AG04450 (cell line): ENCODE measurements at regions not wholly inside any gene's neighbourhood (a gene's known extent, or its start where the extent isn't known, plus 50 kb on each side); places are given as distances from the start of the nearest gene placed in this dataset.

ENCODE experiments used
- CTCF ChIA-PET: fragments of 300-600, 350-600 bp; formaldehyde crosslinking; extraction: SDS; loops from one replicate; lab custom pipeline; 2022; ENCODE audit warnings: antibody characterized with exemption, inconsistent platforms; lab: Charles Lee
- POLR2A ChIA-PET: fragments of 350-600 bp; formaldehyde crosslinking; extraction: SDS; loops from one replicate; lab custom pipeline; 2021; ENCODE audit warnings: antibody characterized with exemption, inconsistent platforms; lab: Yijun Ruan, JAX
- DNase-seq: peaks from one replicate; pipeline ENCODE4 v3.0.0-alpha.2; 2011; ENCODE audit warnings: low read depth, low spot score
- H3K27ac ChIP-seq: one replicate; pipeline ENCODE4 v1.5.1; 2012; ENCODE audit warnings: low read depth, low read length, control low read depth
- H3K27me3 ChIP-seq: one replicate; pipeline ENCODE4 v1.6.0; 2012; ENCODE audit warnings: low read length; ENCODE audit not compliant: control insufficient read depth, insufficient read depth
- H3K4me3 ChIP-seq: 2 replicates; pipeline ENCODE4 v1.5.1; 2011; ENCODE audit warnings: mild to moderate bottlenecking, low read depth, low read length, control low read depth
- H3K9me3 ChIP-seq: 2 replicates; pipeline ENCODE4 v1.5.1; 2012; ENCODE audit warnings: low read length; ENCODE audit not compliant: control insufficient read depth, insufficient read depth
- CTCF ChIP-seq: IDR thresholded peaks from 2 replicates; pipeline ENCODE4 v1.5.1; 2011; ENCODE audit warnings: low read depth, low read length, control low read depth, inconsistent platforms

GRCh38 chr2:146964494-146964893, 880.3 kb upstream of the ACVR2A start:
- POLR2A ChIA-PET = no interaction called here
- no peaks in the 10 kb centered on the region for H3K27me3 ChIP-seq
- no peak for DNase-seq
- TF ChIP-seq CTCF = no peak
- CTCF ChIA-PET = no interaction called here
- H3K9me3 ChIP-seq = no peaks in the 10 kb centered on the region
- H3K27ac ChIP-seq = no peak overlapping the region
- no peak overlapping the region for H3K4me3 ChIP-seq

GRCh38 chr2:146954544-146954943, 890.3 kb upstream of the ACVR2A start:
- no peaks in the 10 kb centered on the region for H3K27me3 ChIP-seq
- ChIA-PET CTCF (no interaction called here), POLR2A (no interaction called here)
- TF ChIP-seq CTCF = no peak
- H3K4me3 ChIP-seq = no peak overlapping the region
- H3K27ac ChIP-seq = no peak overlapping the region
- no peaks in the 10 kb centered on the region for H3K9me3 ChIP-seq
- no peak for DNase-seq

GRCh38 chr2:146952696-146953095, 892.1 kb upstream of the ACVR2A start:
- CTCF ChIA-PET = interaction anchor here (0.6 kb wide), 1 partner anchor 219 kb away, joined by 6 read pairs; no protein-coding TSS in a partner anchor
- no peak for DNase-seq
- POLR2A ChIA-PET = no interaction called here
- Histone ChIP-seq H3K9me3 (no peaks in the 10 kb centered on the region), H3K27me3 (no peaks in the 10 kb centered on the region), H3K4me3 (no peak overlapping the region), H3K27ac (no peak overlapping the region)
- no peak for TF ChIP-seq CTCF

GRCh38 chr2:146950911-146951310, 893.9 kb upstream of the ACVR2A start:
- TF ChIP-seq CTCF = no peak
- Histone ChIP-seq H3K4me3 (no peak overlapping the region), H3K9me3 (no peaks in the 10 kb centered on the region), H3K27me3 (no peaks in the 10 kb centered on the region), H3K27ac (no peak overlapping the region)
- no peak for DNase-seq
- CTCF ChIA-PET = no interaction called here
- POLR2A ChIA-PET = no interaction called here

GRCh38 chr2:146950361-146950760, 894.5 kb upstream of the ACVR2A start:
- Histone ChIP-seq H3K9me3 (no peaks in the 10 kb centered on the region), H3K27me3 (no peaks in the 10 kb centered on the region), H3K4me3 (no peak overlapping the region), H3K27ac (no peak overlapping the region)
- no peak for DNase-seq
- ChIA-PET CTCF (no interaction called here), POLR2A (no interaction called here)
- no peak for TF ChIP-seq CTCF
